K562 (cell line): ENCODE measurements at regions not wholly inside any gene's neighbourhood (a gene's known extent, or its start where the extent isn't known, plus 50 kb on each side); places are given as distances from the start of the nearest gene placed in this dataset.
"Not testable (repeated sequence)": the region's sequence is repeated elsewhere in the genome, so short reads cannot be mapped to it uniquely, and the experiment has no call there.

ENCODE experiments used
- ATF7 ChIP-seq: fragments of 450-650 bp; IDR thresholded peaks from 2 replicates; pipeline ENCODE4 v1.7.1; 2014; ENCODE audit warnings: mild to moderate bottlenecking, moderate library complexity
- EZH2 ChIP-seq: IDR thresholded peaks from 2 replicates; pipeline ENCODE4 v1.6.1; 2012; ENCODE audit warnings: low read depth, mild to moderate bottlenecking, inconsistent platforms, low read length, borderline replicate concordance
- IRF2 ChIP-seq: sonication (generic); formaldehyde crosslinking; IDR thresholded peaks from 2 replicates; pipeline ENCODE4 v1.8.1; 2022; ENCODE audit warnings: mild to moderate bottlenecking, missing genetic modification reagents
- NFE2 ChIP-seq: IDR thresholded peaks from 2 replicates; pipeline ENCODE4 v1.6.1; 2014; ENCODE audit warnings: antibody characterized with exemption, low read depth
- PHF8 ChIP-seq: fragments of 200-600 bp; sonication (generic); IDR thresholded peaks from 2 replicates; pipeline ENCODE4 v1.6.1; 2012; ENCODE audit warnings: mixed run types, mild to moderate bottlenecking, inconsistent platforms, low read length, moderate library complexity, borderline replicate concordance
- SETDB1 ChIP-seq: IDR thresholded peaks from one replicate; pipeline ENCODE4 v1.6.1; 2012; ENCODE audit warnings: low read length, control low read depth, inconsistent platforms
- STAT6 ChIP-seq: sonication (generic); formaldehyde crosslinking; IDR thresholded peaks from 2 replicates; pipeline ENCODE4 v1.8.1; 2023; ENCODE audit warnings: mild to moderate bottlenecking, missing genetic modification reagents
- ZNF274 ChIP-seq: IDR thresholded peaks from 2 replicates; pipeline ENCODE4 v1.6.1; 2011; ENCODE audit warnings: low read depth, mild to moderate bottlenecking, low read length, moderate library complexity, borderline replicate concordance
- TF ChIP-seq, protein P1 (sequence below), 3 experiments: IDR thresholded peaks in 2 of 3; conservative IDR thresholded peaks in 1 of 3; 2 replicates each; pipeline ENCODE4 v1.5.1; 2011 to 2012; ENCODE audit warnings: low read length in 3 of 3, mild to moderate bottlenecking in 3 of 3, control low read depth in 2 of 3, improper control_type of control experiment in 1 of 3, inconsistent platforms in 1 of 3, low read depth in 1 of 3, mixed read lengths in 1 of 3, moderate library complexity in 1 of 3; ENCODE audit not compliant: insufficient read depth in 2 of 3

DNA sequence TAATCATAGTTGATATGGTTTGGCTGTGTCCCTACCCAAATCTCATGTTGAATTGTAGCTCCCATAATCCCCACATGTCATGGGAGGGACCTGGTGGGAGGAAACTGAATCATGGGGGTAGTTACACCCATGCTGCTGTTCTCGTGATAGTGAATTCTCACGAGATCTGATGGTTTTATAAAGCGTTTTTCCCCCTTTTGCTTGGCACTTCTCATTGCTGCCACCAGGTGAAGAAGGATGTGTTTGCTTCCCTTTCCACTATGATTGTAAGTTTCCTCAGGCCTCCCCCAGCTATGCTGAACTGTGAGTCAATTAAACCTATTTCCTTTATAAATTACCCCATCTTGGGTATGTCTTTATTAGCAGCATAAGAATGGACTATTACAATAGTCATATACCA lies 86.0 kb upstream of the MID1 start:
- TF ChIP-seq EZH2; ZNF274; ATF7; SETDB1; NFE2; STAT6 (CRISPR knock-in tag); IRF2 (CRISPR knock-in tag); PHF8: not testable (repeated sequence)
- TF ChIP-seq, protein P1, sequence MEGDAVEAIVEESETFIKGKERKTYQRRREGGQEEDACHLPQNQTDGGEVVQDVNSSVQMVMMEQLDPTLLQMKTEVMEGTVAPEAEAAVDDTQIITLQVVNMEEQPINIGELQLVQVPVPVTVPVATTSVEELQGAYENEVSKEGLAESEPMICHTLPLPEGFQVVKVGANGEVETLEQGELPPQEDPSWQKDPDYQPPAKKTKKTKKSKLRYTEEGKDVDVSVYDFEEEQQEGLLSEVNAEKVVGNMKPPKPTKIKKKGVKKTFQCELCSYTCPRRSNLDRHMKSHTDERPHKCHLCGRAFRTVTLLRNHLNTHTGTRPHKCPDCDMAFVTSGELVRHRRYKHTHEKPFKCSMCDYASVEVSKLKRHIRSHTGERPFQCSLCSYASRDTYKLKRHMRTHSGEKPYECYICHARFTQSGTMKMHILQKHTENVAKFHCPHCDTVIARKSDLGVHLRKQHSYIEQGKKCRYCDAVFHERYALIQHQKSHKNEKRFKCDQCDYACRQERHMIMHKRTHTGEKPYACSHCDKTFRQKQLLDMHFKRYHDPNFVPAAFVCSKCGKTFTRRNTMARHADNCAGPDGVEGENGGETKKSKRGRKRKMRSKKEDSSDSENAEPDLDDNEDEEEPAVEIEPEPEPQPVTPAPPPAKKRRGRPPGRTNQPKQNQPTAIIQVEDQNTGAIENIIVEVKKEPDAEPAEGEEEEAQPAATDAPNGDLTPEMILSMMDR (IDR thresholded peaks at IDR 0.05 in 2 of 3, conservative IDR thresholded peaks at IDR 0.05 in 1 of 3; ENCODE audit: insufficient read depth in 2 of 3, low read depth in 1 of 3, low read length in 3 of 3): not testable (repeated sequence)
